CD4-positive, alpha-beta T cell treated with Interleukin-1 beta for 1 hour (primary cell): ENCODE measurements at regions not wholly inside any gene's neighbourhood (a gene's known extent, or its start where the extent isn't known, plus 50 kb on each side); places are given as distances from the start of the nearest gene placed in this dataset.

Experiments
- DNase-seq, 2 donors: peaks; one replicate each; pipeline ENCODE4 v3.0.0-alpha.2; 2020 to 2022

- DNase-seq = no peak
Measured at GRCh38 chr4:157444014-157444413, 223.5 kb downstream of the GRIA2 start.

- no peak for DNase-seq
Measured at GRCh38 chr4:157443537-157443936, 223.0 kb downstream of the GRIA2 start.

- DNase-seq = no peak
Measured at GRCh38 chr4:157425897-157426296, 205.4 kb downstream of the GRIA2 start.

GRCh38 chr4:157423526-157424020 is 203.0 kb downstream of the GRIA2 start:
- no peak for DNase-seq

GRCh38 chr4:157421365-157421764 is 200.8 kb downstream of the GRIA2 start:
- DNase-seq = no peak
